NCI-H146 treated with DMSO at 0.1 percent for 48 hours (cell line): ENCODE measurements at regions not wholly inside any gene's neighbourhood (a gene's known extent, or its start where the extent isn't known, plus 50 kb on each side); places are given as distances from the start of the nearest gene placed in this dataset.
"Not testable (repeated sequence)": the region's sequence is repeated elsewhere in the genome, so short reads cannot be mapped to it uniquely, and the experiment has no call there.

Experiments used
- DNase-seq: peaks from one replicate; lab custom pipeline; 2025; ENCODE audit not compliant: unreplicated experiment; lab: John Stamatoyannopoulos, UW

DNA sequence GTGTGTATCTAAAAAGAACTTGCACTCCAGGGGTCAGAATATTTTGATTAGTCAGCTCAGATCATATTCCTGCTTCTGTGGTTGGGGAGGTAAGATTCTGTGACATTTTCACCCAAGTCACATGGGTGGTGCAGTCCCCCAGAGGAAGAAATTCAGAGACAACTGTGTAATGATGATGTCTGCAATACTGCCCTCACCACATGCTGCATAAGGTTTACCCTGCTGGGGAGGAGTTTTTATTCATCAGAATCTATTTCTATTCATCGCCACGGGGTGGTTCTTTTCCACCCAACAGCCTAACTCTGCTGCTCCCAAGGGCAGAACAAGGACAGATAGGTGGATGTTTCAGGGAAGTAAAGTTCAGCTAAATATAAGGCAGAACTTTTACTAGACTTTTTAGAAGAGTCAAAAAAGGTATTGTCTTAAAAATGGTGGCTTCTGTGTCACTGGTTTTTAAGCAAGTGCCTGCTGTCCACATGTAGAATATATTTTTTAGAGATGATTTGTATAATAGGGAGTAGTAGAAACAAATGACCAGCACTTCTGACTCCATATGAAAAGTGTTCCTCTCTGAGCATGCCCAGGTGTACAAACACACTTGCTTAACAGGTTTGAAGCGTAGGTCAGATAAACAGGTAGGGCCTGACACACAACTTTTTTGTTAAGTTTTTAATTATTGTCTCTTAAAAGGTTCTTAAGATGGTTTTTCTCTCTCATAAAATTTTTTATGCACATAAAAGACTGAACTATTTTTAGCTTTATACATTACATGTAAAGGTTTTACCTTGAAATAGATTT, 352.7 kb downstream of the LRRC70 start:
- no peak for DNase-seq

- no peak for DNase-seq
These were observed 343.6 kb downstream of the LRRC70 start for GRCh38 chr5:62922191-62922590.

DNA sequence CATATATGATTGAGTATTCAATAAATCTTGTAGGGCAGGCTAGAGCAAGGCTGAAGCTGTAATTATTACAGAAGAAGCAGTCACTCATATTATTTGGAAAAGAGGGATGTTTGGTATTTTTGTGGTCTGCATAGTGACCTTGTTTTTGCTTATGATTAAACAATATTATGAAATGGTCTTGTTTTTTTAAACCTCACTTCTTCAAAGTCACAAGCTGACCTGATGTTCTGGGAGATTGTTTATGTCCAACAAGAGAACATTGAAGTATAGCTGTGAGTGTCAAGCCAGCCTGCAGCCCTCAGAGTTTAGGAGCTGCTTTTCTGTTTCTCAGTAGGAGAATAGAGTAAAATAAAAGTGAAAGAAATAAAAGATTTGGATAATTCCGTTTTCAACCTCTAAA, 342.2 kb downstream of the LRRC70 start:
- no peak for DNase-seq

GRCh38 chr5:62909326-62909725, 330.7 kb downstream of the LRRC70 start:
- DNase-seq: no peak

DNA sequence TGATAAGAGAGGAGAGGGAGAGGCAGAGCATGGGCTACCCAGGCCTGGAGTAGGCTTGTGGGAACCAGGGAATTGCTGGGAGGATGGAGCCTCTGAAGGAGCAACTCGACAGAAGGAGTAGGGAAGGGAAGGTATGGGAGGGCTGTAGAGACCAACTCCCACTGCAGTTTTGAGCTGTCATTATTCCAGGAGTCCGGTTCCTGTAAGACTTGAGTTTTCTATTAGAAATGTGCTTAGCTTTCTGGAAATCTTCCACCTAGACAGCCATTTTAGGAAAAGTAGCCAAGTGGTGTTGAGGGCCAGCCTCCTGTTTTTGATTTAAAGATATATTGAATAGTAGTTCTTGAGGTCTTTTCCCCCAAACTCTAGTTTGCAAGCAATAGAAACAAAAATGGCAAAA, 323.5 kb downstream of the LRRC70 start:
- DNase-seq: no peak

GRCh38 chr5:62900976-62901375, 322.4 kb downstream of the LRRC70 start:
- no peak for DNase-seq

DNA sequence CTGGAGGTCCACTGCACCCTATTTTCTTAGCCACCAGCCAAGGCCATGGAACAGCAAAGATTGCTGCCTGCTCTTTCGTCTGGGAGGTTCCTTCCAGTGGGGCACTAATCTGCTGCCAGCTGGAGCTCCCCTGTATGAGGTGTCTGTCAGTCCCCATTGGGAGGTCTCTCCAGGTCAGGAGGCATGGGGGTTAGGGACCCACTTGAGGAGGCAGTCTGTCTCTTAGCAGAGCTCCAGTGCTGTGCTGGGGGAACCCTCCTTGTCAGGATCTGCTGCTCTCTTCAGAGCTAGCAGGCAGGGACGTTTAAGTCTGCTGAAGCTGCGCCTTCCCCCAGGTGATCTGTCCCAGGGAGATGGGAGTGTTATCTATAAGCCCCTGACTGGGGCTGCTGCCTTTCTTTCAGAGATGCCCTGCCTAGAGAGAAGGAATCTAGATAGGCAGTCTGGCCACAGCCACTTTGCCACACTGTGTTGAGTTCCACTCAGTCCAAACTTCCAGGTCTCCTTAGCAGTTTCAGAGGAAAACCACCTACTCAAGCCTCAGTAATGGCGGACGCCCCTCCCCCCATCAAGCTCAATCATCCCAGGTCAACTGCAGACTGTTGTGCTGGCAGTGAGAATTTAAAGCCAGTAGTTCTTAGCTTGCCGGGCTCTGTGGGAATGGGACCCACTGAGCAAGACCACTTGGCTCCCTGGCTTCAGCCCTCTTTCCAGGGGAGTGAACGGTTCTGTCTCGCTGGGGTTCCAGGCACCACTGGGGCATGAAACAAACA, 317.7 kb downstream of the LRRC70 start:
- DNase-seq: no peak

GRCh38 chr5:62886603-62887315, 308.1 kb downstream of the LRRC70 start:
- no peak for DNase-seq

- DNase-seq: not testable (repeated sequence)
These were observed 258.7 kb downstream of the LRRC70 start for GRCh38 chr5:62837330-62837729.

DNA sequence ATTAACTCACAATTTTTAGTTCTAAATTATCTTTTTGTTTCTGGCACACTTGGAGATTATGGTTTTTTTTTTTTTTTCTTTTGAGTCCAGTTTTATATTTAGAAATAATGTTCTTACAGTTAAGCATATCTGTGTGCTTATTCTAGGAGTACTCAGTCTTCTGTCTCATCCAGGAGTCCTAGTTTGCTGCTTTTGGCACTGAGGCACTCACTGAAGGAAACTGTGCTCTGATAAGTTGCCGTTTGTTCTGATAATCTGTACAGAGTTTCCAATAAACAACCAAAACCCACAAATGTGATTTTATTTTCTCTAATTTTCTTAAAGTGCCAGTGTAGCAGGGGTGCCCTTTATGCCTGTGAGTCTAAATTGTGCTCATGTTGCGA, 251.0 kb downstream of the LRRC70 start:
- no peak for DNase-seq

DNA sequence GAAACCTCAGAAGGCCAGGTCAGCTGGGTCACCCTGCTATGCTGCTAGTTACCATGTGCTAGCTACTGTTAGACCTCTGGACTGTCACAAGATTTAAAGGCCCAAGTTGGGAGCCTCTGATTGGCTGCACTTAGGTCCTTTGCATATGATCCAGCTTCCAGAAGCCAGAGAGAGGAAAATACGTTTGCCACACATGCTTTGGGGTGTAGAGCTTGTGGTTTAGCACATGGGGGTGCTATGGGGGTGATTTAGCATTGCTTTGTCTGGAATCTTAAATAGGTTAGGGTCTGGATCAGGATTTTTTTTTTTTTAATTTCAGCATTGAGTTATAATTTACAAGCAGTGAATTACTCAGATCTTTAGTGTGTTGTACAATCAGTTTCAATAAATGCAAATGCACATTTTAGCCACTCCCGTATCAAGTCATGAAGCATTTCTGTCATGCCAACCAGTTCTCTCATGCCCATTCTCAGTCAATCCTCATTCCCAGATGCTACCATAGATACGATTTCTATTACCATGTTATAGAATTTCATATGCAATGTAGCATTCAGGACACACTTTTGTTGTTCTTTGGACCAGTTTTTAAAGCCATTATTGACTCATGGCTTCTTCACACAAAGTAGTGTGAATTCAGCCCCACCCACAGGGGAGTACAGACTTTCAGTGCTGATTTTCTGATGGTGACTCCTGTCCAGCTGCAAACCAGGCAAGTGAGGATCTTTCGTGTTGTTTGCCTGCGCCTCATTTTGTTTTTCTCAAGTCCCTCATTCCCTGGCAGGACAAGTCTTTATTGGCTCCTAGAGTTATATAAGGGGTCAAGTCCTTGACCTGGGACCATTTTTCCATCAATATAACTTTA, 250.4 kb downstream of the LRRC70 start:
- no peak for DNase-seq

DNA sequence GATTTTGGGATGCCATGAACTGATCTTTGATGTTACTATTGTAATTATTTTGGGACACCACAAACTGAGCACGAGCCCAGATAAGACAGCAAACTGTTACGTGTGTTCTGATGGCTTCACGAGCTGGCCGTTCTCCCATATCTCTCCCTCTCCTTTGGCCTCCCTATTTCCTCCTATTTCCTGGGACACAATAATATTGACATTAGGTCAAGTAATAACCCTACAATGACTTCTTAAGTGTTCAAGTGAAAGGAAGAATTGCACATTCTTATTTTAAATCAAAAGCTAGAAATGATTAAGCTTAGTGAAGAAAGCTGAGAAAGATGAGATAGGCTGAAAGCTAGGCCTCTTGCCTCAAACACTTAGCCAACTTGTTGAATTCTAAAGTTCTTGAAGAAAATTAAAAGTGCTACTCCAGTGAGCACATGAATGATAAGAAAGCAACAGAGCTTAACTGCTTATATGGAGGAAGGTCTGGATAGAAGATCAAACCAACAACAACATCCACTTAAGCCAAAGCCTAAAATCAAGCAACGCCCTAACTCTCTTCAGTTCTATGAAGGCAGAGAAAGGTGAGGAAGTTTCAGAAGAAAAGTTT, 247.1 kb downstream of the LRRC70 start:
- no peak for DNase-seq

GRCh38 chr5:62824936-62825335, 246.3 kb downstream of the LRRC70 start:
- DNase-seq: no peak

DNA sequence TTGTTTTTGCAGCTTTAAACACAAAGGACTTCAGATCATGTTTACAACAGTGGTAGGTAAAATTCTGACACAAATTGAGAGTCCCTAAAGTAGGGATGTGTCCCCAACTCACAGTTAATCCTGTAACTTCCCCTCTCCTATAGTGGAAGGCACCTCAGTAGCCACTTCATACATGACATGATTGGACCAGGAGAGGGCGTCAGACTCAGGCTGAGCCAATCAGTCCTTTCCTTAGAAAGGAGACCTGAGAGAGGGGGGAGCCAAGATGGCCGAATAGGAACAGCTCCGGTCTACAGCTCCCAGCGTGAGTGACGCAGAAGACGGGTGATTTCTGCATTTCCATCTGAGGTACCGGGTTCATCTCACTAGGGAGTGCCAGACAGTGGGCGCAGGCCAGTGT, 238.4 kb downstream of the LRRC70 start:
- not testable (repeated sequence) for DNase-seq

DNA sequence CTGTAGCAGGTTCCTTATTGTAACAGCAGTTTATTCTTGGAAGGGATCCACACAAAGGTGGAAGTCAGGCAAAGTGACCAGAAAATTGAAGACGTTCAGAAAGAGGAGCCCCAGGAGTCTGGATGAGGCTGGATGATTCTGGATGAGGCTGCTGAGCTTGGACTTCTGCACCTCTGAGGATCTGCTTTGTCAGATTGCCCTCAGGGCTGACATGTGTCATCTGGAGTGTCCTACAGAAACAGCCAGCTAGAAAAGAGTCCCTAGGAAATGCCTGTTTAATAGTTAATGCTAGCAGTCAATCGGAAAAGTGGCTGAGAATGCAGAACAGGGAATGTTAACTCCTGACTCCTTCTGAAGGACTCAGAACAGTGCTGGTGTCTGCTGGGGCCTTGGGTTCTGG, 236.4 kb downstream of the LRRC70 start:
- no peak for DNase-seq

DNA sequence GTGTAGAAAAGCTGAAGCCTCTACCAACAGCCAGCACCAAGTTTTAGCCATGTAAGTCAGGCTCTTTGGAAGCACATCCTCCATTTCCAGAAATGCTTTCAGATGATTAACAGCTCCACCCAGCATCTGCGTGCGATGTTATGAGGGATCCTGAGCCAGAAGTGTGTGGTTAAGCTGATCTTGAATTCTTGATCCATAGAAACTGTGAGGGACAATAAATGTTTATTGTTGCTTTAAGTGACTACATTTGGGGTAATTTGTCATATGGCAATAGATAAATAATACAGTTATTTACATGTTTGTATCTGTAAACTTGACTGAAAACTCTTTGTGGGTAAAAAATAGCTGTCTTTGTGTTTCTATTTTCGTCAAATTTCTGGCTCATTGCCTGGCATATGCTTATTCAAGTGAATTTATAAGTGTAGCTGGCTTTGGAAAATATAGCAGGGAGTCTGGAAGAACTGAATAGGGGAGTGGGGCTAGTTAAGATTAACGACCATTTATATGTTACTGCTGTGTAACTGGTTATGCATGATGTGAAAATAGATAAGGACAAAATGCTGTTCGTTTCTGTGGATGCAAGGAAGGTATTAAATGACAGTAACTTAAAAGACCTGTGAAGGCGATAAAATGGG, 234.1 kb downstream of the LRRC70 start:
- no peak for DNase-seq

- not testable (repeated sequence) for DNase-seq
These were observed 226.2 kb downstream of the LRRC70 start for GRCh38 chr5:62804819-62805218.

GRCh38 chr5:62795926-62796325, 217.3 kb downstream of the LRRC70 start:
- DNase-seq: no peak

DNA sequence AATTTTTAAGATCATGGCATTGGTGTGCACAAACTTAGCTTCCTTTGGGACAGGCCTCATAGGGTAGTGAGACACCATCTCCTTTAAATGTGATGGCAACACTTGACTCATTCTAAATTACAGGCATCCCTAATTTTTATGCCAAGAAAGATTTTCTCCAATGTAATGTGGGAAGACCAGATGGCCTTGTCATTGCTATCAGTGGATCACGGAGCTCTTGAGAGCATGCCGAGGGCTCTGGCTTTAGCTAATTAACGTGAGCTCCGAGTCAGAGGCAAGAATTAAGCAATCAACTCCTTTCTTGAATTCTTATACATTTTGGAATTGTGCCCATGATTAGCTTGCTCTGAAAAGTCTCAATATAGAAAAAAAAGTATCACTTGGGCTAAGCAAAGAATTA, 215.8 kb downstream of the LRRC70 start:
- DNase-seq: no peak

- DNase-seq: no peak
These were observed 212.4 kb downstream of the LRRC70 start for GRCh38 chr5:62791059-62791458.
